ENCODE measurements at regions not wholly inside any gene's neighbourhood (a gene's known extent, or its start where the extent isn't known, plus 50 kb on each side); places are given as distances from the start of the nearest gene placed in this dataset.

- peak; percentile 72 for TF ChIP-seq CTCF (IDR thresholded peaks at IDR 0.05; ENCODE audit: control insufficient read depth, extremely low read depth, insufficient read depth)
- H3K4me3 ChIP-seq (ENCODE audit: low read depth, low read length) = no peak overlapping the region
- peak; percentile 44 for DNase-seq (ENCODE audit: low read depth)
These were observed 374.1 kb upstream of the MANEA start for GRCh38 chr6:95203153-95203754.

- no peak for DNase-seq (ENCODE audit: low read depth)
- TF ChIP-seq CTCF (IDR thresholded peaks at IDR 0.05; ENCODE audit: control insufficient read depth, extremely low read depth, insufficient read depth) = no peak
- H3K4me3 ChIP-seq (ENCODE audit: low read depth, low read length) = no peak overlapping the region
These were observed 373.2 kb upstream of the MANEA start for GRCh38 chr6:95204178-95204577.

GRCh38 chr6:95208621-95209020, 368.7 kb upstream of the MANEA start:
- no peak overlapping the region for H3K4me3 ChIP-seq (ENCODE audit: low read depth, low read length)
- no peak for DNase-seq (ENCODE audit: low read depth)
- no peak for TF ChIP-seq CTCF (IDR thresholded peaks at IDR 0.05; ENCODE audit: control insufficient read depth, extremely low read depth, insufficient read depth)

- no peak for TF ChIP-seq CTCF (IDR thresholded peaks at IDR 0.05; ENCODE audit: control insufficient read depth, extremely low read depth, insufficient read depth)
- H3K4me3 ChIP-seq (ENCODE audit: low read depth, low read length) = no peak overlapping the region
- no peak for DNase-seq (ENCODE audit: low read depth)
These were observed 368.3 kb upstream of the MANEA start for GRCh38 chr6:95209074-95209473.

- no peak for TF ChIP-seq CTCF (IDR thresholded peaks at IDR 0.05; ENCODE audit: control insufficient read depth, extremely low read depth, insufficient read depth)
- DNase-seq (ENCODE audit: low read depth) = no peak
- H3K4me3 ChIP-seq (ENCODE audit: low read depth, low read length) = no peak overlapping the region
These were observed 360.8 kb upstream of the MANEA start for GRCh38 chr6:95216555-95216954.

- no peak overlapping the region for H3K4me3 ChIP-seq (ENCODE audit: low read depth, low read length)
- TF ChIP-seq CTCF (IDR thresholded peaks at IDR 0.05; ENCODE audit: control insufficient read depth, extremely low read depth, insufficient read depth) = no peak
- DNase-seq (ENCODE audit: low read depth) = no peak
These were observed 350.0 kb upstream of the MANEA start for GRCh38 chr6:95227351-95227750.

GRCh38 chr6:95228636-95229035, 348.7 kb upstream of the MANEA start:
- no peak for DNase-seq (ENCODE audit: low read depth)
- H3K4me3 ChIP-seq (ENCODE audit: low read depth, low read length) = no peak overlapping the region
- no peak for TF ChIP-seq CTCF (IDR thresholded peaks at IDR 0.05; ENCODE audit: control insufficient read depth, extremely low read depth, insufficient read depth)

Measured in LNCaP clone FGC (cell line).